ENCODE measurements at regions not wholly inside any gene's neighbourhood (a gene's known extent, or its start where the extent isn't known, plus 50 kb on each side); places are given as distances from the start of the nearest gene placed in this dataset.

GRCh38 chr4:38548256-38548655 lies 115.7 kb upstream of the KLF3 start:
- Histone ChIP-seq H3K9me3 (no peaks in the 10 kb centered on the region), H3K27me3 (ENCODE audit: low read depth) (no peaks in the 10 kb centered on the region), H3K27ac (no peak overlapping the region), H3K4me3 (no peak overlapping the region), H3K36me3 (no peaks in the 10 kb centered on the region), H3K4me1 (no peaks in the 10 kb centered on the region)
- intact Hi-C loops (cut with DNase I), result no loop called here
- DNase-seq (no peak), ATAC-seq (no peak)
- no peak for TF ChIP-seq CTCF (IDR thresholded peaks at IDR 0.05)

GRCh38 chr4:38559374-38559773 lies 104.6 kb upstream of the KLF3 start:
- ATAC-seq, result no peak
- H3K27me3 ChIP-seq (ENCODE audit: low read depth), result no peaks in the 10 kb centered on the region
- no peaks in the 10 kb centered on the region for H3K36me3 ChIP-seq
- intact Hi-C loops (cut with DNase I), result no loop called here
- DNase-seq, result no peak
- H3K27ac ChIP-seq, result no peak overlapping the region
- peaks cover 5% of the 10 kb centered on the region for H3K9me3 ChIP-seq
- no peak for TF ChIP-seq CTCF (IDR thresholded peaks at IDR 0.05)
- H3K4me3 ChIP-seq, result no peak overlapping the region
- H3K4me1 ChIP-seq, result peaks cover 24% of the 10 kb centered on the region

GRCh38 chr4:38560340-38560739 lies 103.7 kb upstream of the KLF3 start:
- ATAC-seq, result no peak
- Histone ChIP-seq H3K4me3 (no peak overlapping the region), H3K27me3 (ENCODE audit: low read depth) (no peaks in the 10 kb centered on the region), H3K9me3 (no peaks in the 10 kb centered on the region), H3K36me3 (no peaks in the 10 kb centered on the region), H3K4me1 (peaks cover 29% of the 10 kb centered on the region), H3K27ac (no peak overlapping the region)
- DNase-seq, result no peak
- no peak for TF ChIP-seq CTCF (IDR thresholded peaks at IDR 0.05)
- intact Hi-C loops (cut with DNase I), result no loop called here

GRCh38 chr4:38560768-38561558 lies 103.0 kb upstream of the KLF3 start:
- DNase-seq (no peak), ATAC-seq (no peak)
- no peak for TF ChIP-seq CTCF (IDR thresholded peaks at IDR 0.05)
- peaks cover 33% of the 10 kb centered on the region for H3K4me1 ChIP-seq
- intact Hi-C loops (cut with DNase I), result no loop called here
- H3K27me3 ChIP-seq (ENCODE audit: low read depth), result no peaks in the 10 kb centered on the region
- H3K27ac ChIP-seq, result no peak overlapping the region
- H3K4me3 ChIP-seq, result no peak overlapping the region
- H3K36me3 ChIP-seq, result no peaks in the 10 kb centered on the region
- no peaks in the 10 kb centered on the region for H3K9me3 ChIP-seq

GRCh38 chr4:38562751-38563198 lies 101.2 kb upstream of the KLF3 start:
- TF ChIP-seq CTCF (IDR thresholded peaks at IDR 0.05), result no peak
- no peaks in the 10 kb centered on the region for H3K36me3 ChIP-seq
- no peaks in the 10 kb centered on the region for H3K27me3 ChIP-seq (ENCODE audit: low read depth)
- DNase-seq, result no peak
- peak; percentile 63 to 72 for ATAC-seq
- intact Hi-C loops (cut with DNase I), result no loop called here
- no peak overlapping the region for H3K4me3 ChIP-seq
- no peak overlapping the region for H3K27ac ChIP-seq
- peaks cover 33% of the 10 kb centered on the region for H3K4me1 ChIP-seq
- H3K9me3 ChIP-seq, result no peaks in the 10 kb centered on the region

Data from lower lobe of right lung (tissue), 2 donors.